HG03439 (cell line): ENCODE measurements at regions not wholly inside any gene's neighbourhood (a gene's known extent, or its start where the extent isn't known, plus 50 kb on each side); places are given as distances from the start of the nearest gene placed in this dataset.
"Not testable (repeated sequence)": the region's sequence is repeated elsewhere in the genome, so short reads cannot be mapped to it uniquely, and the experiment has no call there.

Experiments
- ATAC-seq: cut with Tn5 transposase; IDR thresholded peaks from one replicate; pipeline ENCODE4 v1.9.1; 2021; ENCODE audit warnings: mild to moderate bottlenecking, moderate library complexity; ENCODE audit not compliant: unreplicated experiment

DNA sequence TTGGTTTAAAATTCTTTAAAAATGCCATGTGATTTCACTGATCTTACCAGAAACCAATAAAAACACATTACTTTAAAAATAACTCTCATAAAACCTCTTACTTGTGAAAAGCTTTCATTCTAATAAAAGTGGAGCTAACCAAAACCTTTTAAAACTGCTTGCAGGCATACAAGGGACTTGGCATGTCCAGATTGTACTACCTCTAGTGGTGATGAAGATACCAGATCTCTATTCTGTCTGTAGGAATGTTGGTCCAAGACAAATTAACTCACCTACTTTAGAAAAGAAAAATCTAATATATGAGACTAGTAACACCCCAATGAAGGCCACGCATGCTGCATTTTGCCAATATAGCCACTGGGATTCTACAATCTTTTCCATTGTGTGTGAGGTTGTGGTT is 151.0 kb upstream of the SALL1 start:
- no peak for ATAC-seq

DNA sequence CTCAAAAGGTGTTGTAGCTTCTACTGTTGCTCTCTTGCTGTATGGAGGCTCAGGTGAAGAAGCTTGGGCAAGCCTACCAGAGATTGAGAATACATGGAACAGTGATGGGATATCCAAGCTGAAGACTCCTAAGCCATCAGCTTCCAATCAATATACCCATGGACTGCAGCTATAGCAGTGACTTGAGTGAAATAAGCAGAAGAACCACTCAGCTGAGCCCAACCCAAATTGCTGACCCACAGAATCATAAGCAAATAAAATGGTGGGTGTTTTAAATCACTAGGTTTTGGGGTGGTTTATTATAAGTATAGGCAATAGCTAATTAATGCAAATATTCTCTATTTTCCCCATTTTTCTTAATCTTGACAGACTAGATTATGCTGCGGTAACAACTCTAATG is 147.7 kb upstream of the SALL1 start:
- no peak for ATAC-seq

DNA sequence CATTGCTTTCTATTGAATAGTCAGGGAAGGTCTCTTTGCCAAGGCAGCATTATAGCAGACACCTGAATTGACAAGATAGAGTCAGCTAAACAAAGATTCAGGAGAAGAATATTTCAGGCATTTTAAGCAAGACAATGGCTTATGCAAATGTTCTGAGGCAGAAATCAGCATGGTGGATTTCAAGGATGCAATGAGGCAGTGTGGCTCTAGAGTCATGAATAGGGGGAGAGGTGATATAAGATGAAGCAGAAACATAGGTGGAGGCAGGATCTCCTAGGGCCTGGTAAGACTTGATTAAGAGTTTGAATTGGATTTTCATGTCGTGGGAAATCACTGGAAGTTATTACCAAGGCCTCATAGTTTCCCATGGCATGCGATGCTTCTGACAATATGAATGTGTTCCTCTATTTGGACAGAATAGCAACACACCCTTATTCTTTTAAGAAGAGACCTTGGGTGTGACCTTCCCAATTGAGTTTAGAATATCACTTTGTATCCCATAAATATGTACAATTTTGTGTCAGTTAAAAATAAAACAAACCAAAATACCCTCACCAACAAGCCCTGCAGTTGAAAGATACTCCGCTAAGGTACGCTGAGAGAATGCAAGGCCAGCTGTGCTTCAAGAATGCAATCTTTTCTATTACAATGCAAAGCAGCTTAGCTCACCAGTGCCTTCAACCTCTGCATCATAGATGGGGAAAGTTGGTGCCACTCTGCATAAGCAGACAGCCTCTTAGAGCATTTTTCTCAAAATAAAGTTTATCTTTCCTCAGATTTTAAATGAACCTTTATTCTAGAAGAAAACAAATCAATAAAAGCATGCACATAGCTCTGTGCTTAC is 139.6 kb upstream of the SALL1 start:
- no peak for ATAC-seq

DNA sequence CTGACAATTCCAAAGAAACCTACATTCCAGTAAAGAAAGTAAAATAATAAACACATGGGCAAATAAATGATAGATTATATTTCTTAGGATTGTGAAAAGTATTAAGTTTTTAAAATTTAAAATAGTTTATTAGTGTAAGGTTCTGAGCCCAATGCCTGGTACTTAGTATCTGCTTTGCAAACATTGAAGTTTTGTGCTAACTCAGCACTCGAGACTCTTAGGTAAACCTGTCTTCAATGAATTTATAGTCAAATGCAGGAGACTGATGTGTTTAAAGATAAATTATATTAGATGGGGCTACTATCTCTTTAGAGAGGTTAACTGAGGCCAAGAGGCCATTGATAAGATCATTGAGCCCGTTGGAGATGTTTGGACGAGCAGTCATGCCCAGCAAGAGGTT is 138.3 kb upstream of the SALL1 start:
- no peak for ATAC-seq

DNA sequence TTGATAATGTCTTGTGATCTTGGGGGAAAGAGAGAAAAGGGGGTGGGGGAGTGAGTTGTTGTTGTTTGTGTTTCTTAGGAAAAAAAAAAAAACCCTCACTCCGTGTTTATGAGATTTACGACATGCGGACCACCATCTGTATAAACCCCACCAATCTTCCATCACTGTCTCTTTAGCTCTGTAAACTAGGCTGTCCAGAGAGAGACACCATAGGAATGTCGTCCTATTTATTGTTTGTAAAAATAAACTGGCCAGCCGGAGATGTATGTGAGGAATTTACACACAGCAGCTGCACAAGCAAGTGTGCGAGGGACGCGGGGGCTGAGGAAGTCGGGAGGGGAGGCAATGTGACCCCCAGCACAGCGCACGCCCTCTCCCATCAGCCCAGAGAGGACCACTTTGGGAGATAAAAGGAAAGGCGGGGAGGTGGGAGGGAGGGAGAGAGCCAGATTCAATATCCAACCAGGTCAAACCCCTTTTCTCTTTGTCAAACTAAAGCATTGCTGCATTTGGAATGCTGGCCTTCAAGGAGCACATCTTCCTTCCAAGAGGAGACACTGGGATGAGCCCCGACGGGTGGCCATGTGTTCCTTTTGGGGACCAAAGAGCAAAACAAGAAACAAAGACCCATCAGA is 136.2 kb upstream of the SALL1 start:
- no peak for ATAC-seq

DNA sequence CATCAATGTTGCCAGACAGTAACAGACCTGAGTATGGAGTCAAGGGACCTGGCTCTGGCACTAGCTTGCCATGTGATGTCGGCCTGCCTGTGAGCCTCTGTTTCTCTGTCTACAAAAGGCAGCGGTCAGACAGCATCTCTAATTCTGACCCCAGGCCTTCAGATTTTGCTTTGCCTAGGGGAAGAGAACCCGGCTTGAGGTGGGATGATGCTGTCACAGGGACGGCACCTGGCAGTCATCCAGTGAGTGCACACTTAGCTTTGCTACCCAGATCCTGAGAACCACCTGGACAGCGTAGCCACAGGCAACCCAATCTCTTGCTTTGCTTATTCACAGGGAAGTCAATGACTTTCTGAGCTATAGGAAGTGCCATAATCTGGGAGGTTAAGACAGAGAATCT is 135.2 kb upstream of the SALL1 start:
- ATAC-seq = no peak

DNA sequence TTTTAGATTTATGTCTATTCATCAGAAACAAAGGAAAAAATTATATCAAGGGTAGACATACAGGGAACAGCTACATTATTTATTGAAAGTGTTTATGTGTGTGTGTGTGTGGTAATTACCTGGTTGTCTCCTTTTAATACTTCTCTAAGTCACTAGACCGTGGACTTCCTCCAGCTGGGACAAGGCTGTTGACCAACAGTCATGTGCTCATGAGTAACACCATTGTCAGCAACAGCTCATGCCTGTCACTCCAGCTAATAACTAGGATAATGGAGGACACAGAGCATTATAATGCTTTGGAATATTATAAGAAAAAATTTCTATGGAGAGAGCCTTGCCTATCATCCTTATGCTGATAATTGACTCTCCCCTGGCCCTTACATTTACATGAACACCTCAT is 125.3 kb upstream of the SALL1 start:
- ATAC-seq = no peak

DNA sequence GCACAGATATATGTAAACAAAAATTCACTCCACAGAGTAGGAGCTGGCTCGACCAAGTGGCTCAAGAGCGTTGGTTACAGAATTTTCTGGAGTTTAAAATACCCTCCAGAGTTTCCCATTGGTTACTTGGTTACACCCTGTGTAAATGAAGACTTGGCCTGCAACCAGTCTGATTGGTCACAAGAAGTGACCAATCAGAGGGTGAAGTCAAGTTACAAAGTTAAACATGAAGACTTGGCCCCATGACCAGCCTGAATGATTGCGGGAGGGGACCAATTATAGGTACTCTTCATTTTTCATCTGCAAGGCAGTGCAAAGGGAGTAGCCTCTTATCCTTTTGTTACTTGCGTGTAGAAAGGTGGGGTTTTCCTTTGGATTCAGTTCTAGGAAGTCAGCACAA is 121.3 kb upstream of the SALL1 start:
- ATAC-seq = no peak

DNA sequence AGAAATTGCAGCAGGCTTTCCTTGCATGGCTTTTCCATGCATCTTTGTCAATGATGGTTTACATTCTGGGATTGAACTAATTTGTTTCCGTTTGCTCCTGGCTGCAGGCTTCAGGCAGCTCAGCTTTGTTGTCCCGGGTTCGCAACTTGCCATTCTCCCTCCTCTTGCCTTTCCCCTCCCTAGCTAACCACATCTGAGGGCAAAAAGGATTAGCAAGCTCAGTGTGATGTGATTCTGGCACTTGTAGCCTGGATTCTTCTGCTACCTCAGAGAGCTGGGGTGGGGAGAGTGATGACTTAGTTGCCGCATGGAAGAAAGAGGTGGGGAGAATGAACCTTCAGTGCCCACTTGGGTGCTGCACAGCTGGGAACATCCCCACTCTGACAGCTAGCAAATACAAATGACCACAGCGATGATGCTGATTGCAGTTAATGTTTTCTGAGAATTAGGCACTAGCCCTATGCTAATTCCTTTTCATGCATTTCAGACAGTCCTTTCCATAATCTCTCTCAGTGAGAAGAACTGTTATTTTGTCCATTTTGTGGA is 120.2 kb upstream of the SALL1 start:
- ATAC-seq = no peak

DNA sequence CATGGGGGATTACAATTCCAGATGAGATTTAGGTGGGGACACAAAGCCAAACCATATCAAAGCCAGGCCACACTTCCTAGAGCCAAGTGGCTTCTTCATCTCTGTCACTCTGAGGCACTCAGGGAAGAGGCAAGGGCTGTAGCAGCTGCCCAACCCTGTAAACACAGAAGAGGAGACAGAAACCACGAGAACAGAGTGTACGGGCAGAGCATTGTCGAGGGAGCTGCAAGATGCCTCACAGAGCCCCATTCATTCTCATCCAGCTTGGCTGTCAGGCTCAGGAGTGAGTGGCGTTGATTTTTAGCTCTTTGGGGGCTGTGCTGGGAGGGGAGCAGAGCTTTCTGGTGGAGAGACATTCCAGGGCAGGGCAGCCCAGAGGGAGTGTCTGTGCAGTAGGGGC is 117.2 kb upstream of the SALL1 start:
- ATAC-seq = no peak

DNA sequence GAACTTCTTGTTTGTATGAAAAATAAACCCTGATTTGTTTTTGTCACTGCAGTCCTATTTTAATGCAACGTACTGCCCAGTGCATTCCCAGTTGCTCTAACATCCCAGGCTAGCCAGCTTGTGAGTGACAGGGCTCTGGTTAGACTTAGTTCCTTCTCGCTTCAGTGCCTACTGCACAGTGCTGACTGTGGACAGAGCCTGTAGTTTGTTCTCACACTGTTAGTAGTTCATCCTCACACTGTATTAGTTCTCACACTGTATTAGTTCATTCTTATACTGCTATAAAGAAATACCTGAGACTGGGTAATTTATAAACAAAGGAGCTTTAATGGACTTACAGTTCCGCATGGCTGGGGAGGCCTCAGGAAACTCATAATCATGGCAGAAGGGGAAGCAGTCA is 116.6 kb upstream of the SALL1 start:
- no peak for ATAC-seq

DNA sequence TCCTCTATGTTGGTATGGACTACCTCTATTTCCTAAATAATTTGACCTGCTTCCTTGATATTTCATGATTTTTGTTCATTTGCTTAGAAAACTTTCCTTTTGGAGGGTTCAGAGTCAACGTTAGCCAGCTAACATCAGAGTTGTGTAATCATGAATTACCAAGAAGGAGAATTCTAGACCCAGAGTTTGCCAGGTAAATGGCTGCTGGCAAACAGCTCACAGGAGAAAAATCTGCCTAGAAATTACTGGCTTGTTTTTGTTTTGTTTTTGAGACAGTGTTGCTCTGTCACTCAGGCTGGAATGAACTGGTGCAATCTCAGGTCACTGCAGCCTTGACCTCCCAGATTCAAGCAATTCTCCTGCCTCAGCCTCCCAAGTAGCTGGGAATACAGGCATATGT is 111.4 kb upstream of the SALL1 start:
- no peak for ATAC-seq

DNA sequence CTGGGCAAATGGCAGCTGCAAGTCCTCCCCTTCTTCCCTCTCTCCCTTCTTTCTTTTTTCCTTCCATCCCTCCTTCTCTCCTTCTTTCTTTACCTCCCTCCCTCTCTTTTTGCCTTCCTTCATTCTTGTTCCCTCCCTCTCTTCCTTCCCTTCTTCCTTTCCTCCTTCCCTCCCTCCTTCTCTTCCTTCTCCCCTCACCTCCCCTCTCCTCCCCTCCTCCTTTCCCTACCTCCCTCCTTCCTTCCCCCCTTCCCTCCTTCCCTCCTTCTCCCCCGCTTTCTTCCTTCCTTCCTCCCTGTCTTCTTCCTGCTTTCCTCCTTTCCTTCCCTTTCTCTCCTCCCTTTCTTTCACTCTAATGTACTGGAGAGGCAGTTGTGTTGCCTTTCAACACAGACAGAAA is 110.8 kb upstream of the SALL1 start:
- no peak for ATAC-seq

DNA sequence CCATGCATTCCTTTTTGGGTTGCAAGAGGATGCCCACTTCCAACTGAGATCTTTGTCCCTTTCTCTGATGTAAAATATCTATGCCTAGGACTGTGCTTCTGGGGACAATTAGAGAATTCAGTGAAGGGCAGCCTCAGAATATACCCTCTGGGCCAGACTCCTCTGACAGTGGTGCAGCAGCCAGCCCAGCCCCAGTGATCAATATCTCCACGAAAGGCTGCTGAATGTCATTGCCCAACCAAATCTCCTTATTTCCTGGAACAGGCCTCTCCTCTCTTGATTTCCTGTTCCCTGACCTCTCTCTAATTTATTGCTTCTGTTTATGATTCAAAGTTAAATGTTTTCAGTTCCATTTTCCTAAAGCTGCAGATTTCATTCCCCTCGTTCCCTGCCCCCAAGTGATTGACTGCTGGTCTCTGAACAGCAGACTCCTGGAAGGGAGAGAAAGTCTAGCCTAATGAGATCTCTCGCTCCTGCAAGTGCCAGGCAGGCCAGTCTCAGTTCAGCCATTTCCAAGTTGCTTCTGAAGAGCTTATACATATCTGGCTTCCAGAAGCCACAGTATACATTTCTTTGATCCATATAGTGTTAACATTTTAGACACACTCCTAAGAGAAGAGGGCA is 104.4 kb upstream of the SALL1 start:
- ATAC-seq = no peak

DNA sequence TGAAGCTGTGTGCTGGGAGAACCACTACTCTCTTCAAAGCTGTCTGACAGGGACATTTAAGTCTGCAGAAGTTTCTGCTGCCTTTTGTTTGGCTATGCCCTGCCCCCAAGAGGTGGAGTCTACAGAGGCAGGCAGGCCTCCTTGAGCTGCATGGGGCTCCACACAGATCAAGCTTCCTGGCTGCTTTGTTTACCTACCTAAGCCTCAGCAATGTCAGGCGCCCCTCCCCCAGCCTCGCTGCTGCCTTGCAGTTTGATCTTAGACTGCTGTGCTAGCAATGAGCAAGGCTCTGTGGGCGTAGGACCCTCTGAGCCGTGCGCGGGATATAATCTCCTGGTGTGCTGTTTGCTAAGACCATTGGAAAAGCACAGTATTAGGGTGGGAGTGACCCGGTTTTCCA is 103.3 kb upstream of the SALL1 start:
- ATAC-seq = not testable (repeated sequence)

DNA sequence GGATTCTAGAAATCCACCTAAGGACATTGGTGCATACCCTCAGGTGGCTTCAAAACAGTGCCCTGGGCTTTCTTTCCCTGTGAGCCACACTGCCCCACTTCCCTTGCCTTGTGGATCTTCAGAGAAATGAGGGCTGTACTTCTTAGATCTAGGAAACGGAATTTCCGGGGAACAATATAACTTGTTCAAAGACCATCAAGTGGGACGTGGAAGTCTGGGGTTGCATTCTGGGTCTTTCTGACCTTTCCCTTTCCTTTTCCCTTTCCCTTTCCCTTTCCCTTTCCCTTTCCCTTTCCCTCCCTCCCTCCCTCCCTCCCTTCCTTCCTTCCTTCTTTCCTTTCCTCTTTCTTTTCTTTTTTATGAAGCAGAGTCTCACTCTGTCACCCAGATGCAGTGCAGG is 97.1 kb upstream of the SALL1 start:
- ATAC-seq = no peak

DNA sequence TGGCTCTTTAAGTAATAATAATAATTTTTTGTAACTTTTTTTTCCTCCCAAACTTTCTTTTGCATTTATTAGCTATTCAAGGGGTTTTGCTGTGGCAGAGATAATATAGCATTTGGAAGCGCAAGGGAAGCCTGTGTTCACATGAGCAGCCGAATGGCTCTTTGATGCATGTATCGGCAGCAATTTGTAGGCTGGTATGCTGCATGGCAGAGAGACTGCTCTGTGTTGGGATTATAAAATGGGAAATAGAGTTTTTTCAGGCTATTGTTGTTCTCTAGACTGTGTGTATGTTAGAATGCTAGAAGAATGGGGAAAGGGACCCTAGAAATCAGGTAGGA is 94.6 kb upstream of the SALL1 start:
- ATAC-seq = no peak

DNA sequence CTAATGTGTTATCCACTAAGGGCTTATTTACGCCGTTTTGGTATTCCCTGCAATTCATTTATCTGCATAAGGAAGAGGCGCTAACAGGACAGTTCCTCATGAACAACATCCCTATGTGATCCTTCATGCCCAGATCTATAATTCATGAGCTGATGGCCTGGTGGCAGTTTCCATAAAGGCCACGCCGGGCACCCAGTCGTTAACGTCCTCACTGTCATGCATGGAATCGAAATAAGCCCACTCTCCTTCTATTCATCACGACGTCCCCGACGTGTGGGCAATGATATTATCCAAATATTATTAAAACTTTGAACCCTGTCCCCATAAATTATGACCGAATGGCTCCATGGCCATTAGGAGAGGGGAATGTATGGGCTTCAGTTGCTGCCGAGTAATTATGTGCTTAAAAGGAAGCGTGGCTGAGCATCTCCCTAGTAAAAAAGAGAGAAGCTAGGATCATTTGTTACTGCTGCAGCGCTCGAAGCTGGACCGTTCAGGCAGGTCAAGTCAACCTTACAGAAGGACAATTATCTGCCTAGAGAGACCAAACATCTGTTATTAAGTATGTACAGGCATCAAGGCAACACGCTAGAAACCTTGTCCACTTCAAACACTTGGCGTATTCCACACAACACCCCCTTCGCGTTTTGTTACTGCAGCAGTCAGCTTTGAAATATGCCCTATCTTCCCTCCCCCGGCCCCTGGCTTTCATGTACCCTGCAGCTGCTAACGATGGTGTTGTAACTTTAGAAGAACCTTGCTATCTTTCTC is 94.0 kb upstream of the SALL1 start:
- no peak for ATAC-seq

DNA sequence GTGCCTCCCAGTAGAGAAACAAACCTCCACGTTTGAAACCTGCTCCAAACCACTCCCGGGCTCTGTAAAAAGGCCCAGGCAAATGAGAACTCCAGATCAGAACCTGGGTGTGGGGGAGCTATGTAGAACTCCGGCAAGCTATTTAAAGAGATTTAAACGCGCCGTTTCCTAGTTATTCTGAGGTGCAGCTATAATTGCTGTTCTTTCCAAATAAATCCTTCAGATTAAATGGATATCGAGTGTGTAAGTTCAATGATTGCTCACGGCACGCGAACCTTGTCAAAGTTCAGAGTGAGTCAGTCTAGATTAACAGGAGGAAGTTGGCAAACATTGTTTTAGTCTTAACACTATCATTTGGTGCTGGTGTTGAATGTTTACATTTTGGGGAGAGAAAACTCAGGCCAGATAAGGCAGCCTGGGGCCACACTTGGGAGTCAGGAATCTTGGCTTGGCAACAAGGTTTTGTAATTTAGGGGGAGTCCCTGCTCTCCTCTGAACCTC is 92.9 kb upstream of the SALL1 start:
- no peak for ATAC-seq

DNA sequence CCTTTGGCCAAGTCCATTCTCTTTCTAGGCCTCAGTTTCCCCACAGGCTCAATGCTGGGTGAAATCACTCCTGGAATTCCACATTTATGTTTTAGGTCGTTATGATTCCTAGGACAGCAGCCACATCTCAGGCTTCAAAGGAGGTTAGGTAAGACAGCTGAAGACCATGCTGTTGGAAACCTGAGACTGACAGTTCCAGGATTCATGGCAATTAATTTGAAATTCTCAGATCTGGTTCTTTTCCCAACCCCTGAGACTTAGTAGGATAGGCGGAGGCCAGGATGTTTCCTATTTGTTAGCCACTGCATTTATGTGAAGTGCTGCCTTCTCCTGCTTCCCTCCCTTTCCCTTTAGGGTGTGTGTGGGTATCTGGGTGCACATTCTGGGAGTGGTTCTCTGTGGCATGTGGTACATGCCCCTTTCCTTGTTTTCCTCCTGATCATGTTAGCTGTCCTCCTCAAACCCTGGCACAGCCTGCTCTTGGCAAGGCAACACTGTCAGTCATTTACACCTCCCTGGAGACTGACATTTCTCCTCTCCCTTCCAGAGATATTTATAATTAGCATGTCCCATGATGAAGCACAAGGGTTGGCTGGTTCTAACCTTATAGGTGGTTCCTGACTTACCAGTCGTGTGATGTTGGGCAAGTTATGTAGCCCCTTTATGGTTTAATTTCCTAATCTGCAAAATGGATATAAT is 91.4 kb upstream of the SALL1 start:
- ATAC-seq = no peak

DNA sequence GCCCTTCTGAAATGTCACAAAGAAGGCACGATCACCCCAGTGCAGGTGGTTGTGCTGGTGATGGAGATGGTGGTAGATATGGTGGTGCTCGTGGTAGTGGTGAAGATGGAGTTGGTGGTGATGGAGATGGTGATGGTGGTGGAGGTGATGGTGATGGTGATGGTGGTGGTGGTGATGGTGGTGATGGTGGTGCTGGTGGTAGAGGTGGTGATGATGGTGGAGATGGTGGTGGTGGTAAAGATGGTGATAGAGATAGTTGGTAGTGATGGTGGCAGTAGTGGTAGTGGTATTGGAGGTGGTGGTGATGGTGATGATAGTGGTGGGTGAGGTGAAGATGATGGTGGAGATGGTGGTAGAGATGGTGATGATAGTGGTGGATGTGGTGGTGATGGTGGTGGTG is 88.1 kb upstream of the SALL1 start:
- no peak for ATAC-seq
